AG04450 (cell line): ENCODE measurements at regions not wholly inside any gene's neighbourhood (a gene's known extent, or its start where the extent isn't known, plus 50 kb on each side); places are given as distances from the start of the nearest gene placed in this dataset.
"Not testable (repeated sequence)": the region's sequence is repeated elsewhere in the genome, so short reads cannot be mapped to it uniquely, and the experiment has no call there.

Experiments used
- CTCF ChIA-PET: fragments of 300-600, 350-600 bp; formaldehyde crosslinking; extraction: SDS; loops from one replicate; lab custom pipeline; 2022; ENCODE audit warnings: antibody characterized with exemption, inconsistent platforms; lab: Charles Lee
- POLR2A ChIA-PET: fragments of 350-600 bp; formaldehyde crosslinking; extraction: SDS; loops from one replicate; lab custom pipeline; 2021; ENCODE audit warnings: antibody characterized with exemption, inconsistent platforms; lab: Yijun Ruan, JAX
- DNase-seq: peaks from one replicate; pipeline ENCODE4 v3.0.0-alpha.2; 2011; ENCODE audit warnings: low read depth, low spot score
- H3K27ac ChIP-seq: one replicate; pipeline ENCODE4 v1.5.1; 2012; ENCODE audit warnings: low read depth, low read length, control low read depth
- H3K27me3 ChIP-seq: one replicate; pipeline ENCODE4 v1.6.0; 2012; ENCODE audit warnings: low read length; ENCODE audit not compliant: control insufficient read depth, insufficient read depth
- H3K4me3 ChIP-seq: 2 replicates; pipeline ENCODE4 v1.5.1; 2011; ENCODE audit warnings: mild to moderate bottlenecking, low read depth, low read length, control low read depth
- H3K9me3 ChIP-seq: 2 replicates; pipeline ENCODE4 v1.5.1; 2012; ENCODE audit warnings: low read length; ENCODE audit not compliant: control insufficient read depth, insufficient read depth
- CTCF ChIP-seq: IDR thresholded peaks from 2 replicates; pipeline ENCODE4 v1.5.1; 2011; ENCODE audit warnings: low read depth, low read length, control low read depth, inconsistent platforms

GRCh38 chr13:69616396-69616795 is 491.2 kb upstream of the ATXN8OS start:
- H3K27me3 ChIP-seq, result no peaks in the 10 kb centered on the region
- peaks cover 12% of the 10 kb centered on the region; the same call in 1 of the 2 replicates for H3K9me3 ChIP-seq
- H3K4me3 ChIP-seq, result no peak overlapping the region
- CTCF ChIA-PET, result no interaction called here
- H3K27ac ChIP-seq, result no peak overlapping the region
- DNase-seq, result no peak
- POLR2A ChIA-PET, result no interaction called here
- TF ChIP-seq CTCF, result no peak

- DNase-seq, H3K27ac ChIP-seq, CTCF ChIA-PET, H3K4me3 ChIP-seq, POLR2A ChIA-PET, H3K27me3 ChIP-seq: not testable (repeated sequence)
- H3K9me3 ChIP-seq, result peaks cover 12% of the 10 kb centered on the region; the same call in 1 of the 2 replicates
These were observed 492.6 kb upstream of the ATXN8OS start for GRCh38 chr13:69615055-69615454.

- no peak for DNase-seq
- Histone ChIP-seq H3K4me3 (no peak overlapping the region), H3K27me3 (no peaks in the 10 kb centered on the region), H3K27ac (no peak overlapping the region), H3K9me3 (peaks cover 18% of the 10 kb centered on the region)
- ChIA-PET POLR2A (no interaction called here), CTCF (no interaction called here)
- no peak for TF ChIP-seq CTCF
These were observed 502.9 kb upstream of the ATXN8OS start for GRCh38 chr13:69604698-69605097.

- ChIA-PET CTCF (no interaction called here), POLR2A (no interaction called here)
- no peak overlapping the region for H3K27ac ChIP-seq
- peaks cover 15% of the 10 kb centered on the region for H3K9me3 ChIP-seq
- TF ChIP-seq CTCF, result no peak
- no peak for DNase-seq
- no peaks in the 10 kb centered on the region for H3K27me3 ChIP-seq
- no peak overlapping the region for H3K4me3 ChIP-seq
These were observed 504.3 kb upstream of the ATXN8OS start for GRCh38 chr13:69603144-69603853.

- Histone ChIP-seq H3K27me3 (no peaks in the 10 kb centered on the region), H3K4me3 (no peak overlapping the region), H3K9me3 (peaks cover 15% of the 10 kb centered on the region), H3K27ac (no peak overlapping the region)
- ChIA-PET POLR2A (no interaction called here), CTCF (no interaction called here)
- TF ChIP-seq CTCF, result no peak
- no peak for DNase-seq
These were observed 506.0 kb upstream of the ATXN8OS start for GRCh38 chr13:69601661-69602060.
